ENCODE measurements at regions not wholly inside any gene's neighbourhood (a gene's known extent, or its start where the extent isn't known, plus 50 kb on each side); places are given as distances from the start of the nearest gene placed in this dataset.
A peak's percentile ranks its signal among the peaks of the same experiment; 100 is the strongest.

GRCh38 chr2:12412898-12413305 lies 303.8 kb upstream of the TRIB2 start:
- Histone ChIP-seq H3K36me3 (replicated peaks in 1 of 2; ENCODE audit: control extremely low read depth in 1 of 2, control insufficient read depth in 1 of 2, extremely low read depth in 1 of 2, insufficient read depth in 2 of 2, low read length in 1 of 2) (no peaks in the 10 kb centered on the region), H3K4me1 (ENCODE audit: control insufficient read depth in 2 of 2, insufficient read depth in 2 of 2, low read length in 2 of 2) (peaks cover 16 to 24% of the 10 kb centered on the region in 2 donors), H3K4me2 (replicated peaks; ENCODE audit: low read depth, low read length, poor library complexity, severe bottlenecking) (no peak overlapping the region), H3K27ac (ENCODE audit: low read length in 2 of 2) (no peak overlapping the region), H3K79me2 (ENCODE audit: control insufficient read depth, insufficient read depth, low read length) (no peaks in the 10 kb centered on the region), H3K27me3 (replicated peaks in 1 of 4; ENCODE audit: control extremely low read depth in 1 of 4, control insufficient read depth in 3 of 4, insufficient read depth in 4 of 4, low read length in 3 of 4) (no peaks in the 10 kb centered on the region), H3K9ac (ENCODE audit: low read length) (no peak overlapping the region), H4K20me1 (ENCODE audit: control insufficient read depth, insufficient read depth, low read length, poor library complexity, severe bottlenecking) (no peaks in the 10 kb centered on the region), H2AFZ (ENCODE audit: insufficient read depth, low read depth, low read length, poor library complexity, severe bottlenecking) (peak overlapping the region; percentile 23), H3K4me3 (ENCODE audit: control extremely low read depth in 1 of 5, extremely low read depth in 1 of 5, insufficient read depth in 1 of 5, low read depth in 2 of 5, low read length in 4 of 5) (no peak overlapping the region), H3K9me3 (ENCODE audit: control extremely low read depth in 1 of 3, control insufficient read depth in 2 of 3, insufficient read depth in 1 of 3, low read length in 2 of 3) (peaks cover 0 to 3% (median 0%) of the 10 kb centered on the region in 3 donors)
- no peaks in the 10 kb centered on the region for H3K9me3 Mint-ChIP-seq (ENCODE audit: insufficient read depth)
- no peak for ATAC-seq (ENCODE audit: low read depth)
- POLR2A ChIA-PET: no interaction called here
- no peak for TF ChIP-seq CTCF (IDR thresholded peaks at IDR 0.05)
- TF ChIP-seq EZH2 (IDR thresholded peaks at IDR 0.05; ENCODE audit: borderline replicate concordance, insufficient read depth, low read depth, low read length, poor library complexity, severe bottlenecking): no peak
- H3K27me3 Mint-ChIP-seq: no peaks in the 10 kb centered on the region
- CTCF ChIA-PET: interaction anchor here (5.5 kb wide), 1 partner anchor 304 kb away, joined by 32 read pairs; the partner anchor contains the start of gene TRIB2
- 94% methylated on average over 2 of the region's 3 CpGs for WGBS (ENCODE audit: insufficient coverage)
- peak; percentile 15 for DNase-seq
- intact Hi-C loops (cut with micrococcal nuclease): no loop called here
- H3K4me1 Mint-ChIP-seq: peaks cover 34% of the 10 kb centered on the region
- no peak overlapping the region for H3K27ac Mint-ChIP-seq
- no peak overlapping the region for H3K4me3 Mint-ChIP-seq

- Histone ChIP-seq H3K9ac (ENCODE audit: low read length) (no peak overlapping the region), H4K20me1 (ENCODE audit: control insufficient read depth, insufficient read depth, low read length, poor library complexity, severe bottlenecking) (no peaks in the 10 kb centered on the region), H3K36me3 (replicated peaks in 1 of 2; ENCODE audit: control extremely low read depth in 1 of 2, control insufficient read depth in 1 of 2, extremely low read depth in 1 of 2, insufficient read depth in 2 of 2, low read length in 1 of 2) (no peaks in the 10 kb centered on the region), H2AFZ (ENCODE audit: insufficient read depth, low read depth, low read length, poor library complexity, severe bottlenecking) (no peak overlapping the region), H3K9me3 (ENCODE audit: control extremely low read depth in 1 of 3, control insufficient read depth in 2 of 3, insufficient read depth in 1 of 3, low read length in 2 of 3) (peaks cover 0 to 3% (median 0%) of the 10 kb centered on the region in 3 donors), H3K27me3 (replicated peaks in 1 of 4; ENCODE audit: control extremely low read depth in 1 of 4, control insufficient read depth in 3 of 4, insufficient read depth in 4 of 4, low read length in 3 of 4) (no peaks in the 10 kb centered on the region), H3K4me2 (replicated peaks; ENCODE audit: low read depth, low read length, poor library complexity, severe bottlenecking) (no peak overlapping the region), H3K79me2 (ENCODE audit: control insufficient read depth, insufficient read depth, low read length) (no peaks in the 10 kb centered on the region), H3K4me3 (ENCODE audit: control extremely low read depth in 1 of 5, extremely low read depth in 1 of 5, insufficient read depth in 1 of 5, low read depth in 2 of 5, low read length in 4 of 5) (no peak overlapping the region), H3K27ac (ENCODE audit: low read length in 2 of 2) (no peak overlapping the region), H3K4me1 (ENCODE audit: control insufficient read depth in 2 of 2, insufficient read depth in 2 of 2, low read length in 2 of 2) (peaks cover 16 to 24% of the 10 kb centered on the region in 2 donors)
- DNase-seq (no peak), ATAC-seq (ENCODE audit: low read depth) (no peak)
- intact Hi-C loops (cut with micrococcal nuclease): no loop called here
- ChIA-PET POLR2A (no interaction called here), CTCF (interaction anchor here (0.6 to 5.5 kb wide), 5 partner anchors 16 to 515 kb away, joined by 3 to 32 read pairs (median 3); partner anchors contain the start of gene TRIB2)
- H3K9me3 Mint-ChIP-seq (ENCODE audit: insufficient read depth): no peaks in the 10 kb centered on the region
- TF ChIP-seq CTCF (IDR thresholded peaks at IDR 0.05): no peak
- TF ChIP-seq EZH2 (IDR thresholded peaks at IDR 0.05; ENCODE audit: borderline replicate concordance, insufficient read depth, low read depth, low read length, poor library complexity, severe bottlenecking): no peak
- no peak overlapping the region for H3K27ac Mint-ChIP-seq
- no peak overlapping the region for H3K4me3 Mint-ChIP-seq
- H3K27me3 Mint-ChIP-seq: no peaks in the 10 kb centered on the region
- peaks cover 34% of the 10 kb centered on the region for H3K4me1 Mint-ChIP-seq
- no CpG with 5 or more reads among the region's 3 CpGs for WGBS (ENCODE audit: insufficient coverage)
Observed at GRCh38 chr2:12415536-12415935, 301.2 kb upstream of the TRIB2 start.

All from B cell (primary cell).